ENCODE measurements at regions not wholly inside any gene's neighbourhood (a gene's known extent, or its start where the extent isn't known, plus 50 kb on each side); places are given as distances from the start of the nearest gene placed in this dataset.

- no TSS peak for BruUV-seq (replicated peaks)
- intact Hi-C loops (cut with micrococcal nuclease; ENCODE audit: unreplicated experiment), result no loop called here
These were observed 91.3 kb upstream of the GZMB start for GRCh38 chr14:24725311-24725710.

More at GRCh38 chr14:24725311-24725710, 91.3 kb upstream of the GZMB start:
- H3K9me3 ChIP-seq (ENCODE audit: low read length), result no peaks in the 10 kb centered on the region
- TF ChIP-seq DZIP1 (CRISPR knock-in tag; IDR thresholded peaks at IDR 0.05), result no peak
- TF ChIP-seq, protein P1, sequence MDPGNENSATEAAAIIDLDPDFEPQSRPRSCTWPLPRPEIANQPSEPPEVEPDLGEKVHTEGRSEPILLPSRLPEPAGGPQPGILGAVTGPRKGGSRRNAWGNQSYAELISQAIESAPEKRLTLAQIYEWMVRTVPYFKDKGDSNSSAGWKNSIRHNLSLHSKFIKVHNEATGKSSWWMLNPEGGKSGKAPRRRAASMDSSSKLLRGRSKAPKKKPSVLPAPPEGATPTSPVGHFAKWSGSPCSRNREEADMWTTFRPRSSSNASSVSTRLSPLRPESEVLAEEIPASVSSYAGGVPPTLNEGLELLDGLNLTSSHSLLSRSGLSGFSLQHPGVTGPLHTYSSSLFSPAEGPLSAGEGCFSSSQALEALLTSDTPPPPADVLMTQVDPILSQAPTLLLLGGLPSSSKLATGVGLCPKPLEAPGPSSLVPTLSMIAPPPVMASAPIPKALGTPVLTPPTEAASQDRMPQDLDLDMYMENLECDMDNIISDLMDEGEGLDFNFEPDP (CRISPR knock-in tag; conservative IDR thresholded peaks at IDR 0.05), result 0 out of 2 replicates have a peak, but pooled peaks have one; percentile 49
- FAIRE-seq, result no peak
- H3K4me3 ChIP-seq (replicated peaks in 1 of 3; ENCODE audit: insufficient read depth in 1 of 3, low read depth in 2 of 3, low read length in 3 of 3), result no peak overlapping the region
- ChIA-PET POLR2A (no interaction called here), CTCF (ENCODE audit: low intra/inter-chr PET ratio, low total read pairs) (no interaction called here)
- H3K36me3 ChIP-seq (replicated peaks in 1 of 2; ENCODE audit: control insufficient read depth in 1 of 2, insufficient read depth in 2 of 2, low read length in 2 of 2), result no peaks in the 10 kb centered on the region
- H3K27me3 ChIP-seq (ENCODE audit: control insufficient read depth in 1 of 2, insufficient read depth in 2 of 2, low read length in 2 of 2), result no peaks in the 10 kb centered on the region
- H3K9ac ChIP-seq (ENCODE audit: insufficient read depth, low read depth, low read length), result no peak overlapping the region
- H3K4me1 ChIP-seq (ENCODE audit: insufficient read depth, low read length), result no peaks in the 10 kb centered on the region
- H3K79me2 ChIP-seq (ENCODE audit: insufficient read depth, low read length), result no peaks in the 10 kb centered on the region
- ATAC-seq, result no peak
- WGBS (ENCODE audit: low lambda C conversion rate), result 0% methylated on average over 3 of the region's 3 CpGs
- in situ Hi-C loops (cut with HindIII; ENCODE audit: extremely low pct_ligation_motif_present, low pct_unique_long_range_greater_than_20kb), result no loop called here
- H4K20me1 ChIP-seq (ENCODE audit: insufficient read depth, low read length), result no peaks in the 10 kb centered on the region
- no peak overlapping the region for H2AFZ ChIP-seq (ENCODE audit: low read length)
- no peak overlapping the region for H3K4me2 ChIP-seq (ENCODE audit: low read depth, low read length)
- no peak overlapping the region for H3K27ac ChIP-seq (ENCODE audit: extremely low read length, insufficient read depth, low read length)
- DNase-seq (ENCODE audit: low spot score), result no peak

All from HepG2 (cell line).